ENCODE measurements at regions not wholly inside any gene's neighbourhood (a gene's known extent, or its start where the extent isn't known, plus 50 kb on each side); places are given as distances from the start of the nearest gene placed in this dataset.

DNA sequence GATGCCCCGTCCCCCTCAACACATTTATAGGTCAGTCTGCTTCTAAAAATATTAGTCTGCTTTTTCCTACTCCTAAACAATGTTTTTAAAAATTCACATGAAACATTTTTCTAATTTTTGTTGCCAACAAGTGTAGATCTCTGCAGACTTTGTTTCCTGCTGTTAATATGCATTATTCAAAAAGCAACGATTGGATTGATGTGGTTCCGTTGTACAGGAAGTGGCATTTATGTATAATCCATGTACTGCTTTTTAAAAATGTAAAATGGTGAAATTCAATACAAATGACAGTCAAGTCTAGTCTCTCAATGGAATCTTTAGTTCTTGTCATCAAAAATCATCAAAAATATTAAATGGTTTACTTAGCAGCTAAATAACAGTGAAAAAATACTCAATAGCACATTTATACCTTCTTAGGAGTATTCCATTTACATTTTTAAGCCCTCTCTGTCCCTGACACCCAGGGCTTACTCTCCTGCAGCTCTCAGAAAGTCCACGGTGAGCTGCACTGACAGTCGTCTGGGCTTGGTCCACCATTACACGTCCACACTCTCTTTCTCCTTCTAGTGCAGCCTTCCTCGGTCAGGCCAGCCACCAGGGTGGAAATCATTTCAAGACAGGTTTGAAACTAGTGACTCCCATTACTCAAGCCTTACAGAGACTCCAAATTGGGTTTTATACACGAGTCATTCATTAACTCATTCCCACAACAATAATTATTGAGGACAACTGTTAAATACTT is 211.5 kb downstream of the TMEM200A start:
- no peak for DNase-seq (ENCODE audit: low spot score)
- H3K36me3 ChIP-seq (replicated peaks; ENCODE audit: insufficient read depth, low read depth): no peaks in the 10 kb centered on the region
- no peak overlapping the region for H2AFZ ChIP-seq
- WGBS (ENCODE audit: low lambda C conversion rate, missing lambda C conversion rate): 77% methylated on average over 8 of the region's 8 CpGs
- H4K20me1 ChIP-seq (ENCODE audit: insufficient read depth, poor library complexity, severe bottlenecking): no peaks in the 10 kb centered on the region
- H3K9me3 ChIP-seq (ENCODE audit: low read depth): no peaks in the 10 kb centered on the region
- H3K27me3 ChIP-seq: no peaks in the 10 kb centered on the region
- no peaks in the 10 kb centered on the region for H3K4me1 ChIP-seq (ENCODE audit: insufficient read depth)
- H3K4me2 ChIP-seq: no peak overlapping the region
- H3K4me3 ChIP-seq: no peak overlapping the region
- H3K27ac ChIP-seq: no peak overlapping the region
- TF ChIP-seq EZH2 (IDR thresholded peaks at IDR 0.05; ENCODE audit: borderline replicate concordance) (no peak), CTCF (IDR thresholded peaks at IDR 0.05; ENCODE audit: poor library complexity) (no peak), EZH2phosphoT487 (IDR thresholded peaks at IDR 0.05; ENCODE audit: low read depth, severe bottlenecking, unreplicated experiment) (no peak)
- no peaks in the 10 kb centered on the region for H3K9me2 ChIP-seq (replicated peaks; ENCODE audit: insufficient read depth)
- no peaks in the 10 kb centered on the region for H3K79me2 ChIP-seq

DNA sequence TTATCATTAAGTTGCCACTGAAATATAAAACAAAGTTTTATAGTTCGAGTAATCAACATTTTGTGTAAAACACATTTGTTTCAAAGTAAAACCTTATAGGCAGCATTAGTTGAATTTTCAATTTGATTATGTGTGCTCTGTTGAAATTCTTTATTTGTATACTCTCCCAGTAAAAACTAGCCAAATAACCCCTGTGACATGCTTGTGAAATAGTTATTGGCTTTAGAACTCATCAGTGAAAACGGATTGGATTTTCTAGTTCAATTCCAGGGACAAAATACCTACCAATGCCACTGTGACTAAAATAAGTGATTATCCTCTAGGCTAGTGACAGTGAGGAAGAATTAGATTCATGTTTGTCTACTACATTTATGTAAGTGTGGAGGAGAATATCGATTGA is 212.9 kb downstream of the TMEM200A start:
- no peak for TF ChIP-seq EZH2 (IDR thresholded peaks at IDR 0.05; ENCODE audit: borderline replicate concordance)
- no peak for TF ChIP-seq EZH2phosphoT487 (IDR thresholded peaks at IDR 0.05; ENCODE audit: low read depth, severe bottlenecking, unreplicated experiment)
- no peak for TF ChIP-seq CTCF (IDR thresholded peaks at IDR 0.05; ENCODE audit: poor library complexity)
- 79% methylated on average over 3 of the region's 3 CpGs for WGBS (ENCODE audit: low lambda C conversion rate, missing lambda C conversion rate)
- H3K9me3 ChIP-seq (ENCODE audit: low read depth): no peaks in the 10 kb centered on the region

DNA sequence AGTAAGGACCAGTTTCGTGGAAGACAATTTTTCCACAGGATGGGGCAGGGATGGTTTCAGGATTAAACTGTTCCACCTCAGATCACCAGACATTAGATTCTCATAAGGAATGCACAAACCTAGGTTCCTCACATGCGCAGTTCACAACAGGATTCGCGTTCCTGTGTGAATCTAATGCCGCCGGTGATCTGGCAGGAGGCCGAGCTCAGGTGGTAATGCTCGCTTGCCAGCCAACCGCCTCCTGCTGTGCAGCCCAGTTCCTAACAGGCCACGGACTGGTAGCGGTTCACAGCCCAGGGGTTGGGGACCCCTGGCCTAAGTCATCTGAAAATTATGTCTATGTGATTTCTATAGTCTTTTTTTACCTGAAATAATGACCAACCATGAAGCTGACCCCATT is 217.5 kb downstream of the TMEM200A start:
- Histone ChIP-seq H3K9me3 (ENCODE audit: low read depth) (no peaks in the 10 kb centered on the region), H3K79me2 (no peaks in the 10 kb centered on the region), H3K4me2 (no peak overlapping the region), H3K4me1 (ENCODE audit: insufficient read depth) (no peaks in the 10 kb centered on the region), H3K9me2 (replicated peaks; ENCODE audit: insufficient read depth) (no peaks in the 10 kb centered on the region), H2AFZ (no peak overlapping the region), H3K4me3 (no peak overlapping the region), H3K27me3 (no peaks in the 10 kb centered on the region), H4K20me1 (ENCODE audit: insufficient read depth, poor library complexity, severe bottlenecking) (no peaks in the 10 kb centered on the region), H3K27ac (no peak overlapping the region), H3K36me3 (replicated peaks; ENCODE audit: insufficient read depth, low read depth) (no peaks in the 10 kb centered on the region)
- no peak for TF ChIP-seq EZH2phosphoT487 (IDR thresholded peaks at IDR 0.05; ENCODE audit: low read depth, severe bottlenecking, unreplicated experiment)
- TF ChIP-seq EZH2 (IDR thresholded peaks at IDR 0.05; ENCODE audit: borderline replicate concordance): no peak
- TF ChIP-seq CTCF (IDR thresholded peaks at IDR 0.05; ENCODE audit: poor library complexity): no peak
- no peak for DNase-seq (ENCODE audit: low spot score)
- 91% methylated on average over 11 of the region's 11 CpGs for WGBS (ENCODE audit: low lambda C conversion rate, missing lambda C conversion rate)

More for the DNA sequence above, 212.9 kb downstream of the TMEM200A start:
- Histone ChIP-seq H3K4me1 (ENCODE audit: insufficient read depth) (no peaks in the 10 kb centered on the region), H3K4me3 (no peak overlapping the region), H3K27me3 (no peaks in the 10 kb centered on the region), H4K20me1 (ENCODE audit: insufficient read depth, poor library complexity, severe bottlenecking) (no peaks in the 10 kb centered on the region), H2AFZ (no peak overlapping the region), H3K4me2 (no peak overlapping the region), H3K27ac (no peak overlapping the region), H3K9me2 (replicated peaks; ENCODE audit: insufficient read depth) (no peaks in the 10 kb centered on the region), H3K79me2 (no peaks in the 10 kb centered on the region), H3K36me3 (replicated peaks; ENCODE audit: insufficient read depth, low read depth) (no peaks in the 10 kb centered on the region)
- DNase-seq (ENCODE audit: low spot score): no peak
